ENCODE measurements at regions not wholly inside any gene's neighbourhood (a gene's known extent, or its start where the extent isn't known, plus 50 kb on each side); places are given as distances from the start of the nearest gene placed in this dataset.

- BruUV-seq (replicated peaks), result no TSS peak
- Mint-ChIP-seq H3K27me3 (ENCODE audit: insufficient read depth, unreplicated experiment) (no peaks in the 10 kb centered on the region), H3K9me3 (ENCODE audit: unreplicated experiment) (no peaks in the 10 kb centered on the region), H3K36me3 (ENCODE audit: insufficient read depth, unreplicated experiment) (no peaks in the 10 kb centered on the region), H3K4me3 (ENCODE audit: unreplicated experiment) (no peak overlapping the region), H3K27ac (ENCODE audit: low read depth, unreplicated experiment) (no peak overlapping the region), H3K4me1 (ENCODE audit: insufficient read depth, unreplicated experiment) (peaks cover 34% of the 10 kb centered on the region)
- ChIA-PET CTCF (no interaction called here), POLR2A (interaction anchor here (2.9 kb wide), 1 partner anchor 9 kb away, joined by 11 read pairs; no protein-coding TSS in a partner anchor)
- TF ChIP-seq CTCF (IDR thresholded peaks at IDR 0.05; ENCODE audit: unreplicated experiment), result no peak
- intact Hi-C loops (cut with micrococcal nuclease), result no loop called here
- DNase-seq (ENCODE audit: unreplicated experiment), result no peak
Observed at GRCh38 chr2:220509096-220509757, 881.8 kb downstream of the SLC4A3 start.

- BruUV-seq (replicated peaks), result no TSS peak
- Mint-ChIP-seq H3K27me3 (ENCODE audit: insufficient read depth, unreplicated experiment) (no peaks in the 10 kb centered on the region), H3K27ac (ENCODE audit: low read depth, unreplicated experiment) (no peak overlapping the region), H3K4me1 (ENCODE audit: insufficient read depth, unreplicated experiment) (peaks cover 30% of the 10 kb centered on the region), H3K4me3 (ENCODE audit: unreplicated experiment) (no peak overlapping the region), H3K9me3 (ENCODE audit: unreplicated experiment) (no peaks in the 10 kb centered on the region), H3K36me3 (ENCODE audit: insufficient read depth, unreplicated experiment) (no peaks in the 10 kb centered on the region)
- intact Hi-C loops (cut with micrococcal nuclease), result no loop called here
- DNase-seq (ENCODE audit: unreplicated experiment), result no peak
- ChIA-PET POLR2A (interaction anchor here (2.9 kb wide), 1 partner anchor 10 kb away, joined by 11 read pairs; no protein-coding TSS in a partner anchor), CTCF (no interaction called here)
- no peak for TF ChIP-seq CTCF (IDR thresholded peaks at IDR 0.05; ENCODE audit: unreplicated experiment)
Observed at GRCh38 chr2:220509966-220510365, 882.5 kb downstream of the SLC4A3 start.

- peaks cover 24% of the 10 kb centered on the region for H3K4me1 Mint-ChIP-seq (ENCODE audit: insufficient read depth, unreplicated experiment)
Observed at GRCh38 chr2:220510668-220511067, 883.2 kb downstream of the SLC4A3 start.

GRCh38 chr2:220512419-220512818, 885.0 kb downstream of the SLC4A3 start:
- no peaks in the 10 kb centered on the region for H3K9me3 Mint-ChIP-seq (ENCODE audit: unreplicated experiment)
- no TSS peak for BruUV-seq (replicated peaks)
- no peaks in the 10 kb centered on the region for H3K36me3 Mint-ChIP-seq (ENCODE audit: insufficient read depth, unreplicated experiment)
- CTCF ChIA-PET, result no interaction called here
- H3K27me3 Mint-ChIP-seq (ENCODE audit: insufficient read depth, unreplicated experiment), result no peaks in the 10 kb centered on the region
- POLR2A ChIA-PET, result no interaction called here
- intact Hi-C loops (cut with micrococcal nuclease), result no loop called here
- TF ChIP-seq CTCF (IDR thresholded peaks at IDR 0.05; ENCODE audit: unreplicated experiment), result no peak
- DNase-seq (ENCODE audit: unreplicated experiment), result no peak
- no peak overlapping the region for H3K4me3 Mint-ChIP-seq (ENCODE audit: unreplicated experiment)
- H3K27ac Mint-ChIP-seq (ENCODE audit: low read depth, unreplicated experiment), result peak overlapping the region; percentile 80
- peaks cover 16% of the 10 kb centered on the region for H3K4me1 Mint-ChIP-seq (ENCODE audit: insufficient read depth, unreplicated experiment)

More at GRCh38 chr2:220510668-220511067, 883.2 kb downstream of the SLC4A3 start:
- Mint-ChIP-seq H3K27me3 (ENCODE audit: insufficient read depth, unreplicated experiment) (no peaks in the 10 kb centered on the region), H3K36me3 (ENCODE audit: insufficient read depth, unreplicated experiment) (no peaks in the 10 kb centered on the region), H3K27ac (ENCODE audit: low read depth, unreplicated experiment) (no peak overlapping the region), H3K9me3 (ENCODE audit: unreplicated experiment) (no peaks in the 10 kb centered on the region), H3K4me3 (ENCODE audit: unreplicated experiment) (no peak overlapping the region)
- no TSS peak for BruUV-seq (replicated peaks)
- intact Hi-C loops (cut with micrococcal nuclease), result no loop called here
- TF ChIP-seq CTCF (IDR thresholded peaks at IDR 0.05; ENCODE audit: unreplicated experiment), result no peak
- ChIA-PET POLR2A (interaction anchor here (2.9 kb wide), 1 partner anchor 10 kb away, joined by 11 read pairs; no protein-coding TSS in a partner anchor), CTCF (no interaction called here)
- DNase-seq (ENCODE audit: unreplicated experiment), result no peak
